IMR-90 (cell line): ENCODE measurements at regions not wholly inside any gene's neighbourhood (a gene's known extent, or its start where the extent isn't known, plus 50 kb on each side); places are given as distances from the start of the nearest gene placed in this dataset.

Experiments used
- CEBPB ChIP-seq: IDR thresholded peaks from 2 replicates; pipeline ENCODE4 v1.6.1; 2012; ENCODE audit warnings: low read depth, low read length, improper control_type of control experiment
- CHD1 ChIP-seq: IDR thresholded peaks from 2 replicates; pipeline ENCODE4 v1.6.1; 2012; ENCODE audit warnings: low read depth, low read length, improper control_type of control experiment
- CTCF ChIP-seq: conservative IDR thresholded peaks from 2 replicates; pipeline ENCODE4 v1.5.1; 2012; ENCODE audit warnings: mild to moderate bottlenecking, low read depth, low read length, improper control_type of control experiment
- FOS ChIP-seq: fragments of 150-350 bp; IDR thresholded peaks from 2 replicates; pipeline ENCODE4 v1.6.1; 2016; ENCODE audit warnings: low read depth, low read length
- NFE2L2 ChIP-seq: fragments of 150-350 bp; IDR thresholded peaks from 2 replicates; pipeline ENCODE4 v1.6.1; 2016; ENCODE audit warnings: low read depth, mild to moderate bottlenecking, low read length
- POLR2A ChIP-seq: IDR thresholded peaks from 2 replicates; pipeline ENCODE4 v1.6.1; 2012; ENCODE audit warnings: mild to moderate bottlenecking, low read depth, low read length
- RAD21 ChIP-seq: IDR thresholded peaks from 2 replicates; pipeline ENCODE4 v1.6.1; 2012; ENCODE audit warnings: low read length, improper control_type of control experiment
- RCOR1 ChIP-seq: IDR thresholded peaks from 2 replicates; pipeline ENCODE4 v1.6.1; 2012; ENCODE audit warnings: mild to moderate bottlenecking, low read length, improper control_type of control experiment; ENCODE audit not compliant: insufficient replicate concordance
- RFX5 ChIP-seq: IDR thresholded peaks from 2 replicates; pipeline ENCODE4 v1.8.0; 2012; ENCODE audit warnings: low read depth, mild to moderate bottlenecking, low read length, moderate library complexity
- SMC3 ChIP-seq: fragments of 150-350 bp; IDR thresholded peaks from 2 replicates; pipeline ENCODE4 v1.6.1; 2016; ENCODE audit warnings: low read depth, mild to moderate bottlenecking, antibody characterized with exemption, low read length, moderate library complexity
- USF2 ChIP-seq: fragments of 150-350 bp; IDR thresholded peaks from 2 replicates; pipeline ENCODE4 v1.6.1; 2017; ENCODE audit warnings: mild to moderate bottlenecking, antibody characterized with exemption, low read length, low read depth

GRCh38 chr6:76719449-76719848, 647.0 kb upstream of the IMPG1 start:
- TF ChIP-seq POLR2A (no peak), CTCF (no peak), FOS (no peak), SMC3 (no peak), RAD21 (no peak), USF2 (no peak), CEBPB (no peak), CHD1 (no peak), RFX5 (no peak), NFE2L2 (no peak), RCOR1 (no peak)
